GM20000 (cell line): ENCODE measurements at regions not wholly inside any gene's neighbourhood (a gene's known extent, or its start where the extent isn't known, plus 50 kb on each side); places are given as distances from the start of the nearest gene placed in this dataset.

ENCODE experiments used
- DNase-seq: peaks from one replicate; pipeline ENCODE4 v3.0.0; 2012; ENCODE audit warnings: low spot score
- TF ChIP-seq, protein P1 (sequence below): IDR thresholded peaks from 2 replicates; pipeline ENCODE4 v1.5.1; 2012; ENCODE audit warnings: mild to moderate bottlenecking, control low read depth; ENCODE audit errors: extremely low read depth, missing control alignments

DNA sequence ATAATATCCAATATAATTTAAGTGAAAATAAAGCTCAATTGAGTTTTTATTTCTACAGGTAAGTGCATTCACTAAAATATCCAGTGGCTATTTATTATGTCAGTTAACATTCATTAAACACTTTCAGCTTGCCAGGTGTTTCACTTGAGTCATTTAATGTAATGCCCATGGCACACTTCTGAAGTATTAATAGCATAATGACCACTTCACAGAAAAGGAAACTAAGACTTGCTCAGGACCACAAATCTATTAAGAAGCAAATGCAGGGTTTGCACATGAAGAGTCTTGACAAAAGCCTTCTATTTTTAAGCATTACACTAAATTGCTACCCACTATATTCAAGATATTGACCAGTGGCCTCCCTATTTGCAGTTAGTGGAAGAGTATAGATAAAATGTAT, 612.7 kb downstream of the KCTD8 start:
- TF ChIP-seq, protein P1, sequence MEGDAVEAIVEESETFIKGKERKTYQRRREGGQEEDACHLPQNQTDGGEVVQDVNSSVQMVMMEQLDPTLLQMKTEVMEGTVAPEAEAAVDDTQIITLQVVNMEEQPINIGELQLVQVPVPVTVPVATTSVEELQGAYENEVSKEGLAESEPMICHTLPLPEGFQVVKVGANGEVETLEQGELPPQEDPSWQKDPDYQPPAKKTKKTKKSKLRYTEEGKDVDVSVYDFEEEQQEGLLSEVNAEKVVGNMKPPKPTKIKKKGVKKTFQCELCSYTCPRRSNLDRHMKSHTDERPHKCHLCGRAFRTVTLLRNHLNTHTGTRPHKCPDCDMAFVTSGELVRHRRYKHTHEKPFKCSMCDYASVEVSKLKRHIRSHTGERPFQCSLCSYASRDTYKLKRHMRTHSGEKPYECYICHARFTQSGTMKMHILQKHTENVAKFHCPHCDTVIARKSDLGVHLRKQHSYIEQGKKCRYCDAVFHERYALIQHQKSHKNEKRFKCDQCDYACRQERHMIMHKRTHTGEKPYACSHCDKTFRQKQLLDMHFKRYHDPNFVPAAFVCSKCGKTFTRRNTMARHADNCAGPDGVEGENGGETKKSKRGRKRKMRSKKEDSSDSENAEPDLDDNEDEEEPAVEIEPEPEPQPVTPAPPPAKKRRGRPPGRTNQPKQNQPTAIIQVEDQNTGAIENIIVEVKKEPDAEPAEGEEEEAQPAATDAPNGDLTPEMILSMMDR: no peak
- no peak for DNase-seq

DNA sequence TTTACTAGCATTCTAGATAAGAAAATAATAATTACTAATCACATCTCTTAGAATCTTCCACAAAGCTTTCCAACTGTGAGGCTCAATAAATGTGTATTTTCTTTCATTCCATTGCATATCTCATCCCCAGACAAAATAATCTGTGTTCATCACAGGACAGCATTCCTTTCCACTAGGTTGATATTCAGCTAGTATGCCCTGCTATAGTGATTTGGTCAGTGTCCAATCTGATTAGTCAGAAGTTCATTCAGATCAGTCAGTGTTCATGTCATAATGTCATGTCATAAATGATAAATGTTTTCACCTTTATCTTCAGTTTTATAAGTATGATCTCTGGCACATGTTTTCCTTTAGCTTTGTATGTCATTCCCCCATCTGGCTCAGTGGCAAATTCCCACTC, 611.4 kb downstream of the KCTD8 start:
- TF ChIP-seq, protein P1: no peak
- no peak for DNase-seq

DNA sequence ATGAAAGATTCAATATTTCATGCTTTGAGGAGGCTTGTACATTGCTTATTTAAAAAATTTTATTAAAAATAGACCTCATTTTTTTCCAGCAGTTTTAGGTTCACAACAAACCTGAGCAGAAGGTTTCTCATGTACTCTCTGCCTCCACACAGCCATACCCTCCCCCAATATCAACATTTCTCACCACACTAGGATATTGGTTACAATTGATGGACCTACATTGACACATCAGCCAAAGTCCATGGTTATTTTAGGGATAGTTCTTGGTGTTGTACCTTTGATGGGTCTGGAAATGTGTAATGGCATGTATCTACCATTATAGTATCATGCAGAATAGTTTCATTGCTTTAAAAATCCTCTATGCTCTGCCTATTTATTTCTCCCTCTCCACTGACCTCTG, 611.0 kb downstream of the KCTD8 start:
- TF ChIP-seq, protein P1: no peak
- DNase-seq: no peak

DNA sequence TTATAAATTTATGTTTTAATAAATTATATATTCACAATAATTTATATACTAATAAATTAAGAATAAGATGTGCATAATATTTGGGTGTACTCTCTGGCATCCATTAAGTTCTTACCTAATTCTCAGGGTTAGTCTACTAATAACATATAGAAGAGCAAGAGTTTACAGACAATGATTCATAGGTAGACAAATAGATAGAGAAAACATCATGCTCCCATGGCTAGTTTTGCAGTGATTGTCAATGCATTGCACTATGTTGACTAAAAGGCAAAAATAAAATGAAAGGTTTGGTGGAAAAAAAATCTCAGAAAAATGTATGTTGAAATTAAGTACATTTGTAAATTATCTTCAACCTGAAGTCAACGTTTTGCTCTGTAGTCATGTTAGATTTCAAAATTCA, 606.0 kb downstream of the KCTD8 start:
- TF ChIP-seq, protein P1: no peak
- no peak for DNase-seq

DNA sequence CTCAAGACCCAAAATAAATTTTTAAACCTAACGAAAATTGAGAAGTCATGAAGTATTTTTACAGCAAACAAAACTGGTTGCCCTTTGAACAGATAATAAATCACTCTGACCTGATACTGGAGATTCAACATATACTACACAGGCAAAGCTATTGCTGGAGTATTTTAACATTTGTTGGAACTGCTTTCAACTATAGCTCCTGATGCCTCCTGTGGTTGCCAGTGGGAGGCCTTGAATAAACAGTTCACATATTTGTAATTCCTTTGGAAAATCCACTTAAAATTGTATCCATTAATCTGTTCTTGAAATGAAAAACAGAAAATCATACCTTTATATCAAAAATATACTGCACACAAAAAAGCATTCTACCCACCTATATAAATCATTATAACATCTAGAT, 605.1 kb downstream of the KCTD8 start:
- no peak for DNase-seq
- TF ChIP-seq, protein P1: no peak

DNA sequence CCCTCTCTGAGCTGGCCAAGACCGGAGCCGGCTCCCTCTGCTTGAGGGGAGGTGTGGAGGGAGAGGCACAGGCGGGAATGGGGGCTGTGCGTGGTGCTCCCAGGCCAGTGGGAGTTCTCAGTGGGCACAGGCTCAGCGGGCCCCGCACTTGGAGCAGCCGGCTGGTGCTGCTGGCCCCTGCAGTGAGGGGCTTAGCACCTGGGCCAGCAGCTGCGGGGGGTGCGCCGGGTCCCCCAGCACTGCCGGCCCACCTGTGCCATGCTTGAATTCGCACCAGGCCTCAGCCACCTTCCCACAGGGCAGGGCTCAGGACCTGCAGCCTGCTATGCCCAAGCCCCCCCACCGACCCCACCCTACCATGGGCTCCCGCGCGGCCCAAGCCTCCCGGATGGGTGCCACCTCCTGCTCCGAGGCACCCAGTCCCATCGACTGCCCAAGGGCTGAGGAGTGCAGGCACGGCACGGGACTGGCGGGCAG, 602.5 kb downstream of the KCTD8 start:
- DNase-seq: no peak
- TF ChIP-seq, protein P1: no peak

DNA sequence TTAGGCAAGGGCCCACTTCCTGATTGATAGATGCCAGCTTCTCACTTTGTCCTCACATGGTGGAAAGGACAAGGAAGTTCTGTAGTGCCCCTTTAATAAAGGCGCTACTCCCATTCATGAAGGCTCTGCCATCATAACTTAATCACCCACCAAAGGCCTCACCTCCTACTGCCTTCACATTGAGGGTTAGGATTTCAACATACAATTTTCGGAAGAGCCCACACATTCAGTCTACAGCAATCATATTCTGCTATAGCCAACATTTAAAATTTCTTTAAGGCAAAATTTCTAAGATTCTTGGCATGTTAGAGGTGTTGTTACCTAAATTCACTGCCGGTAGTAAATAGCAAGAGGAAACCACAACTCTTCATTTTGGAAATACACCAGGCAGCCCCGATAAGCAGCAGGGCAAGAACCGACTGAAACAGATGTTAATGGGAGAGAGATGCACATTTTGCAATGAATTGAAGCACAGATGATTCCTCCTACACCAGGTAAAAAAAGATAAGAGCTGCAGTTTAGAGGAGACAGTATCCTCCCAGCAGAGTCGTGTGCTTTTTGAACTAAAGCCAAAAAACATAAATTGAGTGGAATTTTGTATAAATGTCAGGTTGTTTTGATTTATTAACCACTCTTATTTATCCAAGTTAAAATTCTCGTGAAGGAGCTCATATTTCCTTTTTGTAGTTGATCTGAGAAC, 594.9 kb downstream of the KCTD8 start:
- TF ChIP-seq, protein P1: no peak

More for the DNA sequence above, 594.9 kb downstream of the KCTD8 start:
- DNase-seq: no peak
